ENCODE measurements at regions not wholly inside any gene's neighbourhood (a gene's known extent, or its start where the extent isn't known, plus 50 kb on each side); places are given as distances from the start of the nearest gene placed in this dataset.

- H3K36me3 Mint-ChIP-seq: no peaks in the 10 kb centered on the region
- DNase-seq: no peak
- Histone ChIP-seq H3K9me3 (ENCODE audit: control insufficient read depth in 1 of 2, low read length in 2 of 2) (no peaks in the 10 kb centered on the region), H3K36me3 (ENCODE audit: insufficient read depth, low read length) (no peaks in the 10 kb centered on the region), H3K4me3 (ENCODE audit: low read length in 2 of 2) (no peak overlapping the region), H3K4me1 (ENCODE audit: insufficient read depth, low read length) (no peaks in the 10 kb centered on the region), H3K27me3 (ENCODE audit: insufficient read depth, low read length) (no peaks in the 10 kb centered on the region), H3K27ac (ENCODE audit: low read depth, low read length) (no peak overlapping the region)
- CTCF ChIA-PET (ENCODE audit: partially characterized antibody): no interaction called here
- POLR2A ChIA-PET (ENCODE audit: partially characterized antibody): no interaction called here
- no peak overlapping the region for H3K4me3 Mint-ChIP-seq
- intact Hi-C loops (cut with micrococcal nuclease): no loop called here
- H3K27me3 Mint-ChIP-seq: no peaks in the 10 kb centered on the region
- no peaks in the 10 kb centered on the region for H3K4me1 Mint-ChIP-seq
- no peak overlapping the region for H3K27ac Mint-ChIP-seq
- peaks cover 0 to 6% (median 1%) of the 10 kb centered on the region in 8 donors for H3K9me3 Mint-ChIP-seq
Measured at GRCh38 chr4:162364651-162365050, 200.9 kb upstream of the FSTL5 start.

- no peak overlapping the region for H3K27ac Mint-ChIP-seq
- Histone ChIP-seq H3K27me3 (ENCODE audit: insufficient read depth, low read length) (no peaks in the 10 kb centered on the region), H3K9me3 (ENCODE audit: control insufficient read depth in 1 of 2, low read length in 2 of 2) (no peaks in the 10 kb centered on the region), H3K27ac (ENCODE audit: low read depth, low read length) (no peak overlapping the region), H3K36me3 (ENCODE audit: insufficient read depth, low read length) (no peaks in the 10 kb centered on the region), H3K4me1 (ENCODE audit: insufficient read depth, low read length) (no peaks in the 10 kb centered on the region), H3K4me3 (ENCODE audit: low read length in 2 of 2) (no peak overlapping the region)
- no peaks in the 10 kb centered on the region for H3K4me1 Mint-ChIP-seq
- intact Hi-C loops (cut with micrococcal nuclease): no loop called here
- POLR2A ChIA-PET (ENCODE audit: partially characterized antibody): no interaction called here
- DNase-seq: no peak
- peaks cover 0 to 9% (median 0%) of the 10 kb centered on the region in 8 donors for H3K9me3 Mint-ChIP-seq
- H3K36me3 Mint-ChIP-seq: no peaks in the 10 kb centered on the region
- CTCF ChIA-PET (ENCODE audit: partially characterized antibody): no interaction called here
- no peaks in the 10 kb centered on the region for H3K27me3 Mint-ChIP-seq
- no peak overlapping the region for H3K4me3 Mint-ChIP-seq
Measured at GRCh38 chr4:162360369-162361149, 196.8 kb upstream of the FSTL5 start.

GRCh38 chr4:162356181-162356580 is 192.4 kb upstream of the FSTL5 start:
- Mint-ChIP-seq H3K27ac (no peak overlapping the region), H3K4me1 (no peaks in the 10 kb centered on the region), H3K9me3 (peaks cover 0 to 9% (median under 1%) of the 10 kb centered on the region in 8 donors), H3K36me3 (no peaks in the 10 kb centered on the region), H3K27me3 (no peaks in the 10 kb centered on the region), H3K4me3 (no peak overlapping the region)
- H3K36me3 ChIP-seq (ENCODE audit: insufficient read depth, low read length): no peaks in the 10 kb centered on the region
- H3K27me3 ChIP-seq (ENCODE audit: insufficient read depth, low read length): no peaks in the 10 kb centered on the region
- H3K4me1 ChIP-seq (ENCODE audit: insufficient read depth, low read length): no peaks in the 10 kb centered on the region
- no peak overlapping the region for H3K27ac ChIP-seq (ENCODE audit: low read depth, low read length)
- no peaks in the 10 kb centered on the region for H3K9me3 ChIP-seq (ENCODE audit: control insufficient read depth in 1 of 2, low read length in 2 of 2)
- H3K4me3 ChIP-seq (ENCODE audit: low read length in 2 of 2): no peak overlapping the region
- no peak for DNase-seq
- ChIA-PET POLR2A (ENCODE audit: partially characterized antibody) (no interaction called here), CTCF (ENCODE audit: partially characterized antibody) (no interaction called here)
- intact Hi-C loops (cut with micrococcal nuclease): no loop called here

GRCh38 chr4:162352580-162353107 is 188.8 kb upstream of the FSTL5 start:
- Mint-ChIP-seq H3K36me3 (no peaks in the 10 kb centered on the region), H3K9me3 (peaks cover 0 to 3% (median 2%) of the 10 kb centered on the region in 8 donors), H3K4me3 (no peak overlapping the region), H3K27ac (no peak overlapping the region), H3K27me3 (no peaks in the 10 kb centered on the region), H3K4me1 (no peaks in the 10 kb centered on the region)
- Histone ChIP-seq H3K27me3 (ENCODE audit: insufficient read depth, low read length) (no peaks in the 10 kb centered on the region), H3K4me3 (ENCODE audit: low read length in 2 of 2) (no peak overlapping the region), H3K4me1 (ENCODE audit: insufficient read depth, low read length) (no peaks in the 10 kb centered on the region), H3K36me3 (ENCODE audit: insufficient read depth, low read length) (no peaks in the 10 kb centered on the region), H3K9me3 (ENCODE audit: control insufficient read depth in 1 of 2, low read length in 2 of 2) (no peaks in the 10 kb centered on the region), H3K27ac (ENCODE audit: low read depth, low read length) (no peak overlapping the region)
- intact Hi-C loops (cut with micrococcal nuclease): no loop called here
- POLR2A ChIA-PET (ENCODE audit: partially characterized antibody): no interaction called here
- no peak for DNase-seq
- CTCF ChIA-PET (ENCODE audit: partially characterized antibody): no interaction called here

GRCh38 chr4:162350331-162350730 is 186.5 kb upstream of the FSTL5 start:
- no peaks in the 10 kb centered on the region for H3K36me3 ChIP-seq (ENCODE audit: insufficient read depth, low read length)
- H3K4me1 ChIP-seq (ENCODE audit: insufficient read depth, low read length): no peaks in the 10 kb centered on the region
- no peak for DNase-seq
- H3K27me3 Mint-ChIP-seq: no peaks in the 10 kb centered on the region
- no peak overlapping the region for H3K4me3 Mint-ChIP-seq
- H3K4me3 ChIP-seq (ENCODE audit: low read length in 2 of 2): no peak overlapping the region
- no peak overlapping the region for H3K27ac Mint-ChIP-seq
- no peak overlapping the region for H3K27ac ChIP-seq (ENCODE audit: low read depth, low read length)
- ChIA-PET CTCF (ENCODE audit: partially characterized antibody) (no interaction called here), POLR2A (ENCODE audit: partially characterized antibody) (no interaction called here)
- no peaks in the 10 kb centered on the region for H3K27me3 ChIP-seq (ENCODE audit: insufficient read depth, low read length)
- intact Hi-C loops (cut with micrococcal nuclease): no loop called here
- no peaks in the 10 kb centered on the region for H3K4me1 Mint-ChIP-seq
- H3K36me3 Mint-ChIP-seq: no peaks in the 10 kb centered on the region
- no peaks in the 10 kb centered on the region for H3K9me3 ChIP-seq (ENCODE audit: control insufficient read depth in 1 of 2, low read length in 2 of 2)
- H3K9me3 Mint-ChIP-seq: peaks cover 0 to 3% (median 0%) of the 10 kb centered on the region in 8 donors

- H3K27me3 Mint-ChIP-seq: no peaks in the 10 kb centered on the region
- POLR2A ChIA-PET (ENCODE audit: partially characterized antibody): no interaction called here
- no peak overlapping the region for H3K4me3 ChIP-seq (ENCODE audit: low read length in 2 of 2)
- no peaks in the 10 kb centered on the region for H3K9me3 ChIP-seq (ENCODE audit: control insufficient read depth in 1 of 2, low read length in 2 of 2)
- H3K9me3 Mint-ChIP-seq: peaks cover 0 to 3% (median 0%) of the 10 kb centered on the region in 8 donors
- H3K36me3 ChIP-seq (ENCODE audit: insufficient read depth, low read length): no peaks in the 10 kb centered on the region
- no peak overlapping the region for H3K27ac ChIP-seq (ENCODE audit: low read depth, low read length)
- no peak overlapping the region for H3K4me3 Mint-ChIP-seq
- no peak overlapping the region for H3K27ac Mint-ChIP-seq
- no peaks in the 10 kb centered on the region for H3K4me1 ChIP-seq (ENCODE audit: insufficient read depth, low read length)
- DNase-seq: no peak
- no peaks in the 10 kb centered on the region for H3K27me3 ChIP-seq (ENCODE audit: insufficient read depth, low read length)
- H3K4me1 Mint-ChIP-seq: no peaks in the 10 kb centered on the region
- intact Hi-C loops (cut with micrococcal nuclease): no loop called here
- CTCF ChIA-PET (ENCODE audit: partially characterized antibody): no interaction called here
- H3K36me3 Mint-ChIP-seq: no peaks in the 10 kb centered on the region
Measured at GRCh38 chr4:162349395-162349794, 185.6 kb upstream of the FSTL5 start.

- no peak overlapping the region for H3K27ac ChIP-seq (ENCODE audit: low read depth, low read length)
- intact Hi-C loops (cut with micrococcal nuclease): no loop called here
- ChIA-PET CTCF (ENCODE audit: partially characterized antibody) (no interaction called here), POLR2A (ENCODE audit: partially characterized antibody) (no interaction called here)
- no peaks in the 10 kb centered on the region for H3K4me1 Mint-ChIP-seq
- H3K27me3 ChIP-seq (ENCODE audit: insufficient read depth, low read length): no peaks in the 10 kb centered on the region
- H3K4me3 Mint-ChIP-seq: no peak overlapping the region
- peaks cover 0 to 6% (median under 1%) of the 10 kb centered on the region in 8 donors for H3K9me3 Mint-ChIP-seq
- H3K9me3 ChIP-seq (ENCODE audit: control insufficient read depth in 1 of 2, low read length in 2 of 2): no peaks in the 10 kb centered on the region
- no peaks in the 10 kb centered on the region for H3K27me3 Mint-ChIP-seq
- no peak overlapping the region for H3K27ac Mint-ChIP-seq
- DNase-seq: no peak
- H3K4me1 ChIP-seq (ENCODE audit: insufficient read depth, low read length): no peaks in the 10 kb centered on the region
- H3K36me3 Mint-ChIP-seq: no peaks in the 10 kb centered on the region
- no peak overlapping the region for H3K4me3 ChIP-seq (ENCODE audit: low read length in 2 of 2)
- H3K36me3 ChIP-seq (ENCODE audit: insufficient read depth, low read length): no peaks in the 10 kb centered on the region
Measured at GRCh38 chr4:162347842-162348213, 184.0 kb upstream of the FSTL5 start.
